OCI-LY7 (cell line): ENCODE measurements at regions not wholly inside any gene's neighbourhood (a gene's known extent, or its start where the extent isn't known, plus 50 kb on each side); places are given as distances from the start of the nearest gene placed in this dataset.

Experiments used
- CTCF ChIP-seq: fragments of 200-600 bp; sonication (generic); conservative IDR thresholded peaks from 2 replicates; pipeline ENCODE4 v1.5.1; 2014; ENCODE audit warnings: mild to moderate bottlenecking, antibody characterized with exemption, low read length, moderate library complexity, mixed read lengths
- EZH2phosphoT487 ChIP-seq: fragments of 200-600 bp; sonication (generic); IDR thresholded peaks from 2 replicates; pipeline ENCODE4 v1.6.1; 2018; ENCODE audit warnings: low read depth, borderline replicate concordance, mild to moderate bottlenecking, mixed run types, antibody characterized with exemption, low read length, moderate library complexity, mixed read lengths

GRCh38 chr10:128220021-128220420 lies 93.8 kb upstream of the MKI67 start:
- no peak for TF ChIP-seq CTCF
- no peak for TF ChIP-seq EZH2phosphoT487
